ENCODE measurements at regions not wholly inside any gene's neighbourhood (a gene's known extent, or its start where the extent isn't known, plus 50 kb on each side); places are given as distances from the start of the nearest gene placed in this dataset.

DNA sequence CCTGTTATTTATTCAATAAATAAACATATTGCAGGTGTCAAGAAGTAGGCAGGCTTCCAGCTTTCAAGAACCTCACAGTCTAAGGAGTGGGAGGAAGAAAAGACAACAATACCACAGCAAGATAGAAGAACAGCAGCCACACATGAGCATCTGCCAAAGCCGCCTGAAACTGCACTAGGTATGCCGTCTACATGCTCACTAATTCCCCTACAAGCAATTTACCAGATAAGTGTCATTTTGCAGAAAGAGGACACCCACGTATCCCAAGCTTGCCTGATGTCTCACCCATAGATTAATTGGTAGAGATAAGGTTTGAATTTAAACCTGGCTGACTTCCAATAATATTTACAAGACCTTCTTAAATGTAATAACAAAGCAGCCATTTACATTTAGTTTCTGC, 439.4 kb upstream of the CPEB2 start:
- DNase-seq (ENCODE audit: low read depth) = no peak

DNA sequence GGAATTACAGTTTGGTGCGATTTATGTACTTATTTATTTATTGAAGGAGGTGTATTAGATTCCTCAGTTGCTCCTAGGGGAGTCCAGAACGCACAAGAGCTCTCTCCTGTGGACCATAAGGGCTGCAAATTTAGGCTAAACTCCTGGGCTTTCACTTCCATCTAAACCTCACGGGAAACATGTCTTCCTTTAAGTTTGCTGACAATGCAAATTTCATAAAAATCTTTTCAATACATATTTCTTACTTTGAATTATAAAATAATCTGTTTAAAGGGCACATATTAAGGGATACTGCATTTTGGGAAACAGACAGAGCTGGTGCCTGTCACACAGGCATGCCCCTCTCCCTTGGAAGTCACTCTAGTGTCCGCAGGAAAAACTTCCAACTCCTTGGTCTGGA, 438.0 kb upstream of the CPEB2 start:
- no peak for DNase-seq (ENCODE audit: low read depth)

DNA sequence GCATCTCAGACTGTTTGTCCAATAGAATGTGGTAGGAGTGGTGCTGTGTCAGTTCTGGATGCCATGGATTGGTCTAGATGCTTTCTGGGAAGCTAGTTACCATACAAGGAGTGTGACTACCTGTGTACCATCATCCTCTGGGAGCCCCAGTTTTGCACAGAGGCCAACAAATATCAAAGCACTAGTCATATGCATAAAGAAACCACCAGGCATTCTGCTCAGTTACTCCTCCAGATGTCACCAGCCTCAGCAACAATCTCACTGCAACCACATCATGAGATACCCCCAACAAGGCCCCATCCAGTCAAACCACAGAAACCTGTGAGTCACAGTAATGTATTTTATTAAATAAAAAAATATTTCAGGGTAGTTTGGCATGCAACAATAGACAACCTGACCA, 435.8 kb upstream of the CPEB2 start:
- DNase-seq (ENCODE audit: low read depth) = no peak

DNA sequence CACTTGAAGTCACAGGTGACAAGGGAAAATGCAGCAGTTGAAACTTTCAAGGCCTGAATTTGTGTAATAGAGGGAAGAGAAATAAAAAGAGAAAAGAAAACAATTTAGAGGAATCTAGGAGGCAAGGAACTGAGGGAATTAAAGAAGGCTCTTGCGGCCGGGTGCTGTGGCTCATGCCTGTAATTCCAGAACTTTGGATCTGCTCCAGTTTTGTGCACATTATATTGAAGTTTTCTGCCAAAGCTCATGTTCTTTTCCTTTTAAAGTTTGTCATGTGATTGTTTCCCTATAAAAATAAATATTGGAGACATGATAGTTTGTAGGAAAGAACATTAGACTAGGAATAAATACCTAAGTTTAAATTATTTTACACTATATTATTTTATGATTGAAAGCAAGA, 433.9 kb upstream of the CPEB2 start:
- DNase-seq (ENCODE audit: low read depth) = no peak

DNA sequence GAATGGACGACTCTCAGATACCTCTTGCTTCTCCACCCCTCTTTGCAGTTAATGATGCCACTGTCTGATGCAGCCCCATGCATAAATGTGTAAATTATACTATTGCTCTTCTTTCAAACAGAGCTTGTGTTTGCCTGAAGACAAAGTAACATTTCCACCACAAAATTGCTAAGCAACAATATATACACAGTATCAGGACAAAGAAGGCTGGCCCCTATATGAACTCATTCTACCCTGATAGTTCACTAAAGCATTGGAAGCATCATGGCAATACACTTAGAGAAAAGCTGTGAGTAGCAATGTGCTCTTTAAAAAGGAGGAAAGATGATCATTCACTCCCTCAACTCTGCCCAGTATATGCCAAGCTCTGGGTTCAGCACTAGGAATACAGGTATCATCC, 427.0 kb upstream of the CPEB2 start:
- DNase-seq (ENCODE audit: low read depth) = no peak

DNA sequence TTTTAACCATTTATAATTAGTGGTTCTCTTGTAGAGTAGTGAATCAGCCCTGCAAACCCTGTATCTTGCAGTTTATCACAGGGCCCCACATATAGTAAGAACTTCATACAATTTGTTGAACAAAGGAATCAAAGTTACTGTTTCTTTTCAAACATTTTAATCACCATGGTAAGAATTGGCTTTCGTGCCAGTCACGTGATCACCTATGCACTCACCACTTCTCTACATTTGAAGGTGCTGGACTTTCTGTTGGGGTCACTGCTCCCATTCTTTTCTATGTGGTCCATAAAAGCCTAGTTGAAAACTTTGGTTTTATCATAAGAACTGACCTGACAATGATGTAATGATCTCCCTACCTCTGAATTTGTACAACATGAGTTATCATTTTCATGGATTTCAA, 426.4 kb upstream of the CPEB2 start:
- no peak for DNase-seq (ENCODE audit: low read depth)

DNA sequence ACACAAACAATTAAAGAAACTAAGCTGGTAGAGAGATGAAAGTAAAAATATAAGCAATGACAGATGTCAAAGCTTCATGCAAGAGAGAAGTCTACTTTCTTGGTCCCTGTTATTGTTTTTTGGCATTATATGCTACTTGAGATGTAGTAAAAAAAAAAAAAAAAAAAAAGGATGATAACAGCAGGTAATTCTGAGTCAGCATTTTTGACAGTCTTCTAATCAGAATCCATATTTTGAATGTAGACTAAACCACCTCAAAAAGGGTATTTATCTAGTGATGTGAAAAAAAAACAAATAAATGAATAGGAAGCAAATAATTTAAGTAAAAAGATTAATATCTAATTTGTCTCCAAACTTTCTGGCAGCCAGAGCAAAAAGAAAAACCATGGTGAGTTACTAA, 422.2 kb upstream of the CPEB2 start:
- no peak for DNase-seq (ENCODE audit: low read depth)

DNA sequence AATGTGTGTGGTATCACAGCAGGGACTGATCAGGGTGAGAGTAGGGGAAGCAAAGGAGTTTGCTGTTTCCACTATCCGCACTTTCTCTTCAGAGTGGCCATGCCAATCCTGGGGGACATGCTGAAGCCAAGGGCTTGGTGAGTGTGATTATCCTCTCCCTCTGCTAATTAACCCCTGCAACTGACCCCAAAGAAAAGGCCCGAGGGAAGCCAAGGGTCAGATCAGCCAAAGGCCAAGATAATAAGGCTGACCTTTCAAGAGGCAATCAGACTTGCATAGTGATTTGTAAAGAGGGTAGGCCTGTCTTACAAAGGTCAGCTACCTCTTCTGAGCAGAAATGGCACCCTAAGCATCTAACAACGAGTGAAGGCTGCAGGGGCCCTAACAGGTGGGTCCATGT, 420.5 kb upstream of the CPEB2 start:
- no peak for DNase-seq (ENCODE audit: low read depth)

DNA sequence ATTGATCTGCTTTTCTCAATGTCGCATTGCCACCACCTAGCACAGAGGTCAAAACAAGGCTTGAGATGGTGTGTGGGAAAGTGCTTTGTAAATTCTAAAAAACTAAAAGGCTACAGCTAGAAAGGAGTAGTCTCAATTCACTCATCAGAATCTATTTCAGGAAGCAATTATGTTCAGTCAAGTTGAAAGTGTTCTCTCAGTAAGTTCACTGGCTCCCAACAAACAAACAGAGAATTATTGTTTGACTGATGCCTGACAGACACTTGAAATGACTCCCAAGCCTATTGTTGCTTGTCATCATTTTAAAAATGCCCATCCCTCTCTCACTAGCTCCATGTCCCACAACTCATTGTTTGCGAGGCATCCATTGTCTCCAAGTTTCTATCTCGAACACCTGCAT, 419.6 kb upstream of the CPEB2 start:
- no peak for DNase-seq (ENCODE audit: low read depth)

DNA sequence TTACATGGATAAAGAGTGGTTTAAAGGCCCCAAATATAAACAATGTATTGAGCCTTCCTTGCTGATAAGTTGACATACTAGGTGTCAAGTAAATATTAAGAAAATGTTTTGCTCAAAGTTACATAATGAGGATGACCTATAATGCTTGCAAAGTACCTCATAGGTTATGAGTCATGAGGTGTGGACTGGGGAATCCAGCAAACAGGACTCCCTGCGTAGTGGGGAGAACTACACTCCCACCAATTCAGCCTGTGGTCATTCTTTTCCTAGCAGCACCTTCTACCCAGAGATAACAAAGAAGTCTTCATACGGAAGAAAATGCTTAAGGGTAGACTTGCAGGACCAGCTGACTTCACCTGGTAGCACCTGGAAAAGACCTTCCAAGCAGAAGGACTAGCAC, 418.9 kb upstream of the CPEB2 start:
- no peak for DNase-seq (ENCODE audit: low read depth)

DNA sequence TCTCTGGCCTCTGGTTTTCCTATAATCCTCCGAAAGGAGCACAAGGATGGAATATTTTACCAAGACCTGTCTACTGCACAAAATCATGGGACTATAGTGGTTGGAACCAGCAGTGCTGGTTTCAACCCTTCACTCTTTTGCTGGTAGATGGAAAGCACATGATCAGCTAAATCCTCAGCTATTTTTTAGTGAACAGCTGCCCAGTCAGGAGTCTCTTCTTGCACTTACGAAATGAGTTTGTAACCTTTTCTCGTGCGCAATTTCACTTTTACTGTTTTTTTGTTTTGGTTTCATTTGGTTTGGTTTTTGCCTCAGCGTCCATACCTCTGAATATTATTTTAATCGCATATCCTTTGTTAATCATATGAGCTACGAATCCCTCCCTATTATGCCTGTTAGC, 418.5 kb upstream of the CPEB2 start:
- DNase-seq (ENCODE audit: low read depth) = no peak

DNA sequence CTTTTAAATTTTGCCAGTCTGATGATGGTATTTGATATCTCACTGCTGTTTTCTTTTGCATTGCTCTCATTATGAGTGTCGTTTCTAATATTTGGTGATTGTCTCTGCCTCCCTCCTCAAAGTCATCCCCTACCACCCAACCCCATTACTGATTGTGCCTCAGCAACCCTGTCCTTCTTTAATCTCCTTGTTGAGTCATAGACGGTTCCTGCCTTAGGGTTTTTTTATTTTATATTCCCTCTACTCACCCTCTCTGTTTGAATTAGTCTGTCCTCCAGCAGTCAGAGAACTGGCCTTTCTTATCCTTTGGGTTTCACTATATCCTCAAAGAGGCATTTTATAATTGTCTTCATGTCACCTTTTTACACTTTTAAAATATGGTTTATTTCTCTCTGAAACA, 409.3 kb upstream of the CPEB2 start:
- DNase-seq (ENCODE audit: low read depth) = no peak

DNA sequence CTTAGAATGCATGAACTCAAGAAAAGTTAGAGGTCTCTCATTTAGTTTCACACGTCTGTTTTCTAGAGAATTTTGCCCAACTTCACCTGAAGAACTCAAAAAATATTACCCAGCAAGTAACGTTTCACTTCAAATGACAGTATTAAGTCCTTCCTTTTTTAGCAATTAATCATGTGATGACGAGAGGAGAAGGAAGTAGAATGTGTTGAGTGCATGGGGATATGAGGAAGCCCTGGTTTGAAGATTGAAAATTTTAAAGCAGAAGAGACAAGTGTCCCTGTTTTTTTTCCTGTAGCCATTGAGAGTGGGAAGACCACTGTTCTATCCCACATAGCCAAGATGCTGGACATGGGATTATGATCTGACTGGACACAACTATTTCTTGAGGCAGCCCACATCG, 406.3 kb upstream of the CPEB2 start:
- DNase-seq (ENCODE audit: low read depth) = no peak

DNA sequence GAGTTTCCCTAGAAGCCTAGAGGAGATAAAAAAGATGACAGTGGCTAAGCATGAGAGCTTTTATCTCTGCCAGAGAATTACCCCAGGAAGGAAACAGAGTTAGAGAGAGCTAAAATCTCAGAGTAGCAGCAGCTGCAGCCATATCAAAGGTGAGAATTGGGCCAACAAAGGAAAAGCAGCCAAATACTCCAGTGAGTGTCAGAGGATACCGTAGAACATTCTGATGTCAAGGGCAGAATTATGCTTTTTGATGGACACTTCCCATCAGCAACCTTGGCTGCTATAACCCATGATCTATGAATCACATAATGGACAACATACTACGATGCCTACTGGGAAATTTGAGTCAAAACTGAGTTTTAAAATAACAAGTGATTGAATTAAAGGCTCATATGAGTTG, 405.8 kb upstream of the CPEB2 start:
- DNase-seq (ENCODE audit: low read depth) = no peak

DNA sequence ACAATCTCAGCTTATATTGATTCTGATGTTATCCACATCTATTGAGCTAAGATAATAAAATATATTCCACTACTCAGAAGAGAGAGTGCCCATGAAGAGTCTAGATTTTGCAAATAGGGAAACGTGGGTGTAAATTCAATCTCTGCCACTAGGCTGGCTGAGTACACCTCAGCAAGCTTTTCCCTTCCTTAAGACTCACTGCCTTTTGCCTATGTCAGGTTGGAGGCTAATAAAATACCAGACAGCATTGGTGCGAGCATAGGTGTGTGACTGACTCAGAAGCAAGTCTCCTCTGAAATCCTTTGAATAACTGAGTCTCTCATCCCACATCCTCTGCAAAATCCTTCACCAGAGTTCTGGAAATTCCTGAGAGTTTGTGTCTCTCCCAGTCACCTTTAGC, 405.4 kb upstream of the CPEB2 start:
- no peak for DNase-seq (ENCODE audit: low read depth)

DNA sequence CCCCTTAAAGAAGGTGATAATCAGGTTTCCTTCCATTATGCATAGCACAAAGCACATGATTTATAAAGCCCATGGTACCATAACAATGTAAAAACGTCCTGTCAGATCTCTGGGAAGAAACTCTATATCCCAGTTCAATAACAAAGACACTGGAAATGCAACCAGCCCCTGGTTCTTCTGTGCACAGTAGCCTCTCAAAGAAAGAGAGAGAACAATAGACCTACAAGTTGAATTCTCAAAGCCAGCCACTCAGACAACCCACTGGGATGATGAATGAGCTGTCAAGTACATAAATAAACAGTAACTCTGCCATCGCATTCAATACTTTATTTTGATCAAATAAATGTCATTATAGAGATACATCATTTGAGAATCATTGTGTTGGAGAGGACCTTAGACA, 400.1 kb upstream of the CPEB2 start:
- no peak for DNase-seq (ENCODE audit: low read depth)

DNA sequence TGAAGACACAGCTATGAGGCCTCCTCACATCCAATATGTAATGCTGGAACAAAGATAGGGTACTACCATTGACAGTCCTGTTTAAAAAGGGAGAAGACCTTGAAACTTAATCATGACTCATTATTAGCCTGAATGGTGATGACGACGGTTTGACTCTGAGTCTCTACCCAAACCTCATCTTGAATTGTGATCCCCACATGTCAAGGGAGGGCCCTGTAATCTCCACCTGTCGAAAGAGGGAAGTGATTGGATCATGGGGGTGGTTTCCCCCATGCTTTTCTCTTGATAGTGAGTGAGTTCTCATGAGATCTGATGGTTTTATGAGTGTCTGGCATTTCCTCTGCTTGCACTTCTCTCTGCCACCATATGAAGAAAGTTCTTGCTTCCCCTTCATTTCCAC, 395.3 kb upstream of the CPEB2 start:
- no peak for DNase-seq (ENCODE audit: low read depth)

DNA sequence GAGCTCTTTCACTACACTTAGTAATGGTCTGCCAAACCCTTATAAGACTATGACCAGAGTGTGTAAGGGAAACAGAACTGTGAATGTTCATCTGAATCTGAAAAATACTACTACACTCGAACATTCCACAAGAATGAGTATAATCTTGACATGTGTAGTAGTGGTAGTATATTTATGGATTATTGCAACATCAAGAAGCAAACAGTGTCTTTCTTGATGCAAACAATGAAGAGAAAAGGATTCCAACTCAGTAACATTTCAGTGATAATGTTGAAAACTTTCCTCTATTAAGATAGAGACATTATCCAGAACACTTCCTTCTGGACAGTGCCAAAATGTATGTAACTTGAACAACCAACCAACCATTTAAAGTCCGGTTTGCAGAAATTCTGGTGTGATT, 394.7 kb upstream of the CPEB2 start:
- DNase-seq (ENCODE audit: low read depth) = no peak

DNA sequence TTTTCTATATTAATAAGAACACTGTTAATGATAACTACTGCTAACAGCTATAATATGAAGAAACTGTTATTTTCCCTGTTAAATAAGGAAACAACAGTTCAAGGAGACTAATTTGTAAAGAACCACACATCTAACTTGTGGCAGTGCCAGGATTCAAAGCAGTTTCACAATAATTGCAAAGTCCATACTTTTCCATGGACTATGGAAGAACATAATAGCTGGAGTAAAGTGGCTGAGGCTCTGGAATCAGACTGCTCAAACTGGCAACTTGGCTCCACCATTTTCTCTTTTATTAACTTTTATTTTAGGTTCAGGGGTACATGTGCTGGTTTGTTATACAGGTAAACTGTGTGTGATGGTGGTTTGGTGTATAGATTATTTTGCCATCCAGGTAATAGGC, 393.7 kb upstream of the CPEB2 start:
- DNase-seq (ENCODE audit: low read depth) = no peak

DNA sequence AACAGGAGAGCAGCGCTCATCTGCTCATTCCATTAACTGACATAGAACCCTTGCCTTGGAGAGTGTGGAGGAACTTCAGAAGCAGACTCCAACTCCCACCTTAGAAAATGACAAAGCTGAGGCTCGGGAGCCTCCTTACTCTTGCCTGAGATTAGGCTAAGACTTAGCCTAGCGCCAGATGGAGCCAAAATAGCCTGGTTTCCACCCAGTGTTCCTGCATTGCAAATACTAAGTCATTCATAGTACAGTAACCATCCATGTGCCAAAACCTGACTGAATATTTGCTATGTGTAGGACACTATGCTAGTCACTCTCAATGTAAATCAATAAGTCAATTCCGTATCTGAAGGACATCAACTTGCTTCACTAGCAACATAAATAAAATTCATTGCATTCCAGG, 387.4 kb upstream of the CPEB2 start:
- DNase-seq (ENCODE audit: low read depth) = no peak

DNA sequence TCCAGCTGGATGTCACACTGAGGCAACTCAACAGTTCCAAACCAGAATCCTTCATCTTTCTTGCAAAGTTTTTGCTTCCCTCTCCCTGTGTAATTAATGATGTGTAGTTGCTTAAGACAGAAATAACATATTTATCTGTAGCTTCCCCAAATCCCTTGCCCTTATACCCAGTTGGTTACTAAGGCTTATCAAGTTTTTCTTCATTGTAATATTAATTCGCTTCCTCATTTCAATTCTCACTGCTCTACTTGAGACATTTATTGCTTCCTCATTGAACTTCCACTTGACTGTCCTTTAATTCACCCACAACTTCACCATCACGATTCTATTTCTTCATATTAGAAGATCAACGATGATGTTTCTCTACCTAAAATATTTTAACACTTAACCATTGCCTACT, 386.6 kb upstream of the CPEB2 start:
- no peak for DNase-seq (ENCODE audit: low read depth)

DNA sequence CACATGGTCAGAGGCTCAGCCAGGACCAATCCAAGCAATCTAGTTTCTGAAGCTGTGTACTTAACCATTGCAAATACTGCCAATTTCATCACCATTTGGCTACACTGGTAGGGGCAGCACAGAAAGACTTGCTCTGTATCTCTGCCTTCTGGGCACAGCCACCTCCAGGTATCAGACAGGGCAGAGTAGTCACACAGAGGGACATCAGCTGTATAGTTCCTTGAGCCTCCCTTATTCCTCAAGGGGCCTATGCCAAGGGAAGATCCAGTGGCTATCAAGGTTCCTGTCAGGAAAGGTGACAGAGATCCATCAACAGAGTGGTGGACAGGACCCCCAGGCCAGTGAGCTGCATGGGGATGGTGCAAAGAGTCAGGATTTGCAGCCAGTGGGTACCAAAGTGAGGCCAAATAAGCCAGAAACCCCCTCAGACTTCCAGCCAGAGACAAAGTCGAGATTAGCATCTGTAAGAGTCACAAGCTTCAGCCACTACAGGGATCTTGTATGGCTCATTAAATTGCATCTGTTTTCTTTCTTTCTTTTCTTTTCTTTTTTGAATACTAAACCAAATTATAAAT, 381.6 kb upstream of the CPEB2 start:
- DNase-seq (ENCODE audit: low read depth) = no peak

DNA sequence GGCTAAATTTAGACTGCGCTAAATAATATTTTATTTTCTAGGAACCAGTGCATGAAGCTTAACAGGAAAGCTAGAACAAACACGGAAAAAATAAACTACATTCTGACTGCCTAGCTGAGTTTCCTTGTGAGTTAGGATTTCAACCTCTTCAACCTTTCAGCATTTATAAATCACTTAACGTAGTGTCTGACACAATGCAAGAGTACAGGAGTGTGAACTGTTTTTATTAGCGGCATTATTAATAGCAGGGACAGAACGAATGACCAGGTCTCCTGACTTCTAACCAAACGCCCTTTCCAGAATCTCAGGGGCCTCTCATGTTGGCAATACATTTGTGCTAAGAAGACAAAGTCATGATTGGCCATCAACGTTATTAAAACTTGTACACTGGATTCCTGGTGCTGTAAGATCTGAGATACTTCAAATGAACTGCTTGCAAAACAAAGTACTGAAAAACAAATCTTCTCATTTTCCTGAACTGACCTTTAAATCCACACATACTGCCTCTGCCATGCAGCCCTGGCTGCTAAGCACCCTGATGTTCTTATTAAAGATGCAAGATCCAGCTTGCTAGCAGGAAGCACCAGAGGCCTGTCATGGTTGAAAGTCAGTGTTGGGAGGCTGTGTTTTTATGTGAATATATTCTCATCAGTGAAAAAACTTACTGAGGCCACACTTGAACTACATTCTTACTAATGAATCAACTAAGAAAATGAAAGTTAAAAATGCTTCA, 380.4 kb upstream of the CPEB2 start:
- DNase-seq (ENCODE audit: low read depth) = no peak

DNA sequence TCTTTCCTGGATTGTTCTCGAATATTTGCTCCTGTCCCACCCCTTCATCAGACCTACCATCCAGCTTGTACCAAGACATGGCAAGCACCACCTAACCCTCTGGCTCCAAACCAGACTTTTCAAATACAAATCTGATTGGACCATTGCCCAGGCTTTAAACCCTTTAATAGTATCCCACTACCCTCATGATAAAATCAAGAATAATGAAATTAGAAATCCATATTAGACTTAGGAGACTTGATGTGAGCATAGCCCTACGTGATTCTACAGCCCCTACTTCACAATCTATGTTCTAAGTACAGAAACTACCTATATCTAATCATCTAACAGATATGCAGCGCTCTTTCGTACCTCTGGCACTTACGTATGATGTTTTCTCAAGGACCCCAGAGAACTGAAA, 375.2 kb upstream of the CPEB2 start:
- no peak for DNase-seq (ENCODE audit: low read depth)
